Ishikawa (cell line): ENCODE measurements at regions not wholly inside any gene's neighbourhood (a gene's known extent, or its start where the extent isn't known, plus 50 kb on each side); places are given as distances from the start of the nearest gene placed in this dataset.

Source experiments
- CEBPB ChIP-seq: IDR thresholded peaks from 2 replicates; pipeline ENCODE4 v1.6.1; 2012
- CREB1 ChIP-seq: IDR thresholded peaks from 2 replicates; pipeline ENCODE4 v1.6.1; 2012; ENCODE audit warnings: low read depth
- EGR1 ChIP-seq: IDR thresholded peaks from 2 replicates; pipeline ENCODE4 v1.6.1; 2012
- EP300 ChIP-seq: IDR thresholded peaks from 2 replicates; pipeline ENCODE4 v1.6.1; 2012; ENCODE audit warnings: borderline replicate concordance
- FOXM1 ChIP-seq: IDR thresholded peaks from 2 replicates; pipeline ENCODE4 v1.6.1; 2012; ENCODE audit warnings: low read depth, borderline replicate concordance
- NFIC ChIP-seq: IDR thresholded peaks from 2 replicates; pipeline ENCODE4 v1.6.1; 2012
- RAD21 ChIP-seq: IDR thresholded peaks from 2 replicates; pipeline ENCODE4 v1.6.1; 2012; ENCODE audit warnings: low read depth
- TAF1 ChIP-seq: IDR thresholded peaks from 2 replicates; pipeline ENCODE4 v1.6.1; 2012; ENCODE audit warnings: low read depth, mild to moderate bottlenecking
- TCF12 ChIP-seq: IDR thresholded peaks from 2 replicates; pipeline ENCODE4 v1.6.1; 2012; ENCODE audit warnings: low read depth
- TEAD4 ChIP-seq: IDR thresholded peaks from 2 replicates; pipeline ENCODE4 v1.6.1; 2012
- YY1 ChIP-seq: IDR thresholded peaks from 2 replicates; pipeline ENCODE4 v1.6.1; 2012; ENCODE audit warnings: low read depth
- ZBTB7A ChIP-seq: IDR thresholded peaks from 2 replicates; pipeline ENCODE4 v1.6.1; 2012; ENCODE audit warnings: low read depth
- TF ChIP-seq, protein P1 (sequence below): IDR thresholded peaks from 2 replicates; pipeline ENCODE4 v1.6.1; 2012; ENCODE audit warnings: low read depth, mild to moderate bottlenecking
- TF ChIP-seq, protein P2 (sequence below): IDR thresholded peaks from 2 replicates; pipeline ENCODE4 v1.6.1; 2012
- TF ChIP-seq, protein P3 (sequence below): IDR thresholded peaks from 2 replicates; pipeline ENCODE4 v1.6.1; 2012

DNA sequence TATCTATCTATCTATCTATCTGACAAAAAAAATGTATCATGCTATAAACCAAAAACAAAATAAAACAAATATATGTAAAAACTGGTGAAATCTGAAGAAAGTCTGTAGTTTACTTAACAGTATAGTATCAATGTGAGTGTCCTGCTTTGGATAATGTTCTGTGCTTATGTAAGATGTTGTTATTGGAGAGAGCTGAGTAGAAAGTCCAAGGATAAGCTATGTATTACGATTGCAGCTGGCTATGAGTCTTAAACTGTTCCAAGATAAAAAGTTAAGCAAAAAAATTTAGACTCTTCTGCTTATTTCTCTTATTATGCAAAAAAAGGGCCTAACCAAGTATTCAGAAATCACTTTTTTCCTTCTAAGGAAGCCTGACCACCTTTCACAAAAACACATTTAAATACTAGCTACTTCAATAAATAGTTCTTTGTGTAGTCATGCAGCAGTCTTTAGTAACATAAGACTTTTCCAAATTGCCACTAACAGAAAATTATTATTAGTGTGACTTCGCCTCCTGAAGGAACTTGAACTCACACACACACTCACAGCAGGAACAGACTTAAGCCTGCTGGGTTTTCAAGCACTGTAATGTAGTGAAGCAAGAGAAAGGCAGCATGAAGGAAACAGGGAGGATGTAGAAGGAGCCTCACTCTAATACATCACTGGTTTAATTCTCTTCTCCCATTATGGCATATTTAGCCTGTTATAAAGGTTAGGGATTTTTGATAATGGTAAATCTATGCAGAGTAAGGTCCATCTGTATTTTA, 265.8 kb upstream of the GJE1 start:
- no peak for TF ChIP-seq FOXM1
- TF ChIP-seq TCF12 = no peak
- TF ChIP-seq EGR1 = no peak
- TF ChIP-seq CREB1 = no peak
- TF ChIP-seq RAD21 = no peak
- TF ChIP-seq CEBPB = no peak
- no peak for TF ChIP-seq TEAD4

DNA sequence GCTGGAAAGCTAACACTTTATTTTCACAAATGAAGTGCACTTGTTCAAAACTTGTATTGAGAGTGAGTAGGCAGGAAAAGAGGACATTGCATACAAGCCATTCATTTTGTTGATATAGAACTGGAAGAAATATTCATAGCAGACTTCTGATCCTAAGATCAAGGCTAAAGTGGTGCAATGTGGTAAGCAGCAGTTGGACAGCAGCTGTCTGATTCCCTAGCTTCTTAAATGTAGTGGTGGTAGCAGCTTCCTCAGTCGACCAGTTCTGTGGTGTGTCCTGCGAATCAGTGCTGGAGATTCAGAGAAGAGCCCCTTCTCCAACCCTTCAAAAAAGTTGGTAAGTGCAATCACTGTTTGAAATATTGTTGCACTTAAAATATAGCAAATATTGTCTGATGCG, 281.7 kb upstream of the GJE1 start:
- TF ChIP-seq EGR1 (no peak), ZBTB7A (no peak), TAF1 (no peak), YY1 (no peak), FOXM1 (no peak), TEAD4 (no peak), NFIC (no peak), EP300 (no peak)
- TF ChIP-seq, protein P1, sequence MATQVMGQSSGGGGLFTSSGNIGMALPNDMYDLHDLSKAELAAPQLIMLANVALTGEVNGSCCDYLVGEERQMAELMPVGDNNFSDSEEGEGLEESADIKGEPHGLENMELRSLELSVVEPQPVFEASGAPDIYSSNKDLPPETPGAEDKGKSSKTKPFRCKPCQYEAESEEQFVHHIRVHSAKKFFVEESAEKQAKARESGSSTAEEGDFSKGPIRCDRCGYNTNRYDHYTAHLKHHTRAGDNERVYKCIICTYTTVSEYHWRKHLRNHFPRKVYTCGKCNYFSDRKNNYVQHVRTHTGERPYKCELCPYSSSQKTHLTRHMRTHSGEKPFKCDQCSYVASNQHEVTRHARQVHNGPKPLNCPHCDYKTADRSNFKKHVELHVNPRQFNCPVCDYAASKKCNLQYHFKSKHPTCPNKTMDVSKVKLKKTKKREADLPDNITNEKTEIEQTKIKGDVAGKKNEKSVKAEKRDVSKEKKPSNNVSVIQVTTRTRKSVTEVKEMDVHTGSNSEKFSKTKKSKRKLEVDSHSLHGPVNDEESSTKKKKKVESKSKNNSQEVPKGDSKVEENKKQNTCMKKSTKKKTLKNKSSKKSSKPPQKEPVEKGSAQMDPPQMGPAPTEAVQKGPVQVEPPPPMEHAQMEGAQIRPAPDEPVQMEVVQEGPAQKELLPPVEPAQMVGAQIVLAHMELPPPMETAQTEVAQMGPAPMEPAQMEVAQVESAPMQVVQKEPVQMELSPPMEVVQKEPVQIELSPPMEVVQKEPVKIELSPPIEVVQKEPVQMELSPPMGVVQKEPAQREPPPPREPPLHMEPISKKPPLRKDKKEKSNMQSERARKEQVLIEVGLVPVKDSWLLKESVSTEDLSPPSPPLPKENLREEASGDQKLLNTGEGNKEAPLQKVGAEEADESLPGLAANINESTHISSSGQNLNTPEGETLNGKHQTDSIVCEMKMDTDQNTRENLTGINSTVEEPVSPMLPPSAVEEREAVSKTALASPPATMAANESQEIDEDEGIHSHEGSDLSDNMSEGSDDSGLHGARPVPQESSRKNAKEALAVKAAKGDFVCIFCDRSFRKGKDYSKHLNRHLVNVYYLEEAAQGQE = peak; percentile 50; the same call in 1 of the 2 replicates

DNA sequence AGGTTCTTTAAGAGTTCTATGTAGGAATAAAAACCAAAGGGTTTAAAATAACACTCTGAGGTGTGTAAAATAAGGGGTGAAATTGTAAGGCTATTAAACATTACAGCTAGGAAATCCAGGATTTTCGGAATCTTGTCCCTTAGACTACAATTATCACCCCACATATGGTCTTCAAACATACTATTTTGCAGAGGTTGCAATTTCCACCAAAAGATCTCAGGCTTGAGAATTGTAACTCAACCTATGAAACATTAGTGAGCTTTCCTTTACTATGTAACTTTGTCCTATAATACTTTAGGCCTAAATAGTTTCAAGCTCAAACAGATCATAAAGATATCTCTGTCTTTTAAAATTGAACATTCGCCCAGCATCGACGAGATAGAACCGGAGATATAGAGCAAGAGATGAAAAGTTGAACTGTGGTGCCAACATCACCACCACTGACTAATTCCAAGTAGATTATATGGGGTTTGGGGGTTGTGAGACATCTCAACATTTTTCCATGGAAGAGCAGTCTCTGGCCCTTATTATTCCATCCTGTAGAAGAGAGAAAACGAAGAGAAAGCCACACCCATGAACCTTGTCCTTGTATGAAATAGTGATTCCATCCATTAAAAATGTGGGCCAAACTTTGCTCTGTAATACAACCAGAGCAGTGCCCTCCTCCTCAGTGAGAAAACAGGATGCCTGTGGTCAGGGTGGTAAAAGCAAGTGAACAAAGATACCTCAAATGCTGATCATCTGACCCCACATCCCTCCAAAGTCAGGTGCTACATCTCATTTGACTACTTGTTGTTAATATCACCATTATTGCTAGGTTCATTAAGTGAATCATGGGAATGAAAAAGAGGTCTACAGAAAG, 284.5 kb upstream of the GJE1 start:
- no peak for TF ChIP-seq ZBTB7A
- no peak for TF ChIP-seq TAF1
- TF ChIP-seq FOXM1 = no peak
- TF ChIP-seq, protein P2, sequence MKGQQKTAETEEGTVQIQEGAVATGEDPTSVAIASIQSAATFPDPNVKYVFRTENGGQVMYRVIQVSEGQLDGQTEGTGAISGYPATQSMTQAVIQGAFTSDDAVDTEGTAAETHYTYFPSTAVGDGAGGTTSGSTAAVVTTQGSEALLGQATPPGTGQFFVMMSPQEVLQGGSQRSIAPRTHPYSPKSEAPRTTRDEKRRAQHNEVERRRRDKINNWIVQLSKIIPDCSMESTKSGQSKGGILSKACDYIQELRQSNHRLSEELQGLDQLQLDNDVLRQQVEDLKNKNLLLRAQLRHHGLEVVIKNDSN = no peak
- TF ChIP-seq, protein P3, sequence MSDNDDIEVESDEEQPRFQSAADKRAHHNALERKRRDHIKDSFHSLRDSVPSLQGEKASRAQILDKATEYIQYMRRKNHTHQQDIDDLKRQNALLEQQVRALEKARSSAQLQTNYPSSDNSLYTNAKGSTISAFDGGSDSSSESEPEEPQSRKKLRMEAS = no peak
- TF ChIP-seq RAD21 = no peak
- TF ChIP-seq CREB1 = no peak
- TF ChIP-seq EP300 = no peak
- TF ChIP-seq EGR1 = no peak
- TF ChIP-seq CEBPB = no peak

DNA sequence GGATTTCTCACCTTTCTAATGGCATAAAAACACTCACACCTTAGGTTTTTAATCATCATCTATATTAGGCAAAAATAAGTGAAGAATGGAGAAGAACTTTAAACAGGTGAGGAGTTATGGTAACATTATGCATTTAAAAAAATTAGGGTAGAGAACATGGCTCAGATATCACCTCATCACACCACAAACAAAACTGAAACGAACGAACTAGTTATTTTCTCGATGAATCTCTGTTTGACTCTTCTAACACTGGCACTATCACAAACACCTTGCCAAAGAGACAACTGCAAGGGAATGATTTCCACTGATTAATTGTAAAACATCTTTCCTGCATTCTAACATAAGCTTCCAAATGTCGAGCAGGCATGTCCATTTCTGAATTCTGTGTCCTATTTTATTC, 286.1 kb upstream of the GJE1 start:
- TF ChIP-seq ZBTB7A (no peak), NFIC (no peak), TCF12 (no peak), TEAD4 (no peak), FOXM1 (no peak), EGR1 (no peak), TAF1 (no peak), CEBPB (no peak), YY1 (no peak), EP300 (no peak), CREB1 (no peak), RAD21 (no peak)
- TF ChIP-seq, protein P3 = no peak
- TF ChIP-seq, protein P1 = no peak
- TF ChIP-seq, protein P2 = no peak

DNA sequence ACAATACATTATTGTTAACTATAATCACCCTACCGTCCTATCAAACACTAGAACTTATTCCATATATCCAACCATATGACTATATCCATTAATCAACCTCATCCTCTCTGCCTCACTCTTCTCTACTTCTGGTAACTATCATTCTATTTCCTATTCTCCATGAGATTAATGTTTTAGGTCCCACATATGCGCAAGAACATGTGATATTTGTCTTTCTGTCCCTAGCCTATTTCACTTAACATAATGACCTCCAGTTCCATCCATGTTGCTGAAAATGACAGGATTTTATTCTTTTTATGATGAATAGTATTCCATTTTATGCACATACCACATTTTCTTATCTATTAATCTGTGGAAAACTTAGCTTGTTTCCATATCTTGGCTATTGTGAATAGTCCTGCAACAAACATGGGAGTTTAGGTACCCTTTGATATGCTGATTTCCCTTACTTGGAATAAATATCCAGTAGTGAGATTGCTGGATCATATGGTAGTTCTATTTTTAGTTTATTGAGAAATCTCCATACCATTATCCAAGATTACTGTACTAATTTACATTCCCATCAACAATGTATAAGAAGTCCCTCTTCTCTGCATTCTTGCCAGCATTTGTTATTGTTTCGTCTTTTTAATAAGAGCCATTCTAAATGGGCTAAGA, 289.4 kb upstream of the GJE1 start:
- no peak for TF ChIP-seq YY1
- TF ChIP-seq RAD21 = no peak
- TF ChIP-seq FOXM1 = no peak
- TF ChIP-seq TAF1 = no peak
- TF ChIP-seq EGR1 = no peak
- no peak for TF ChIP-seq EP300
- TF ChIP-seq, protein P3 = no peak
- TF ChIP-seq, protein P2 = no peak
- no peak for TF ChIP-seq ZBTB7A
- no peak for TF ChIP-seq CREB1
- TF ChIP-seq TEAD4 = no peak
- TF ChIP-seq TCF12 = no peak
- TF ChIP-seq, protein P1 = no peak
- no peak for TF ChIP-seq CEBPB
